HCEC 1CT (cell line): ENCODE measurements at regions not wholly inside any gene's neighbourhood (a gene's known extent, or its start where the extent isn't known, plus 50 kb on each side); places are given as distances from the start of the nearest gene placed in this dataset.
"Not testable (repeated sequence)": the region's sequence is repeated elsewhere in the genome, so short reads cannot be mapped to it uniquely, and the experiment has no call there.

Experiments used
- DNase-seq: peaks from one replicate; pipeline ENCODE4 v3.0.0-alpha.2; 2017

GRCh38 chr4:13903061-13903460 is 275.5 kb upstream of the BOD1L1 start:
- DNase-seq, result peak; percentile 57

DNA sequence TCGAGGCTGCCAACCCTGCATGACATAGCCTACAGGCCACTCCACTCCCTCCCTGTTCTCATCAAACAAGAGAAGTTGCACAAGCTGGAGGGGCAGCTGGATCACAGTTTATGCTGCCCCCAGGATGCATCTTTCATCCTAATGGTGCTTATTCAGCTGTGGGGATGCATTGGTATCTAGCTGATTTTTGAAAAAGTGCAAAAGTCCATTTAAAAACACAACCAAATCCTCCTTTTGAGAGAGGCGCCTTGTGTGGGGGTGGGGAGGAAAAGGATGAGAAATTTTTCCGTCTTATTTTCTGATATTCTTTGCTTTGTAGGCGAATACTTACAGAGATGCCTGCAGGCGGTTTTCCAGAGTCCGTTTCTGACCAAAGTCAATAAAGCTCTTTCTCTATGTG is 276.4 kb upstream of the BOD1L1 start:
- no peak for DNase-seq

GRCh38 chr4:13905543-13905942 is 278.0 kb upstream of the BOD1L1 start:
- DNase-seq, result peak; percentile 88

DNA sequence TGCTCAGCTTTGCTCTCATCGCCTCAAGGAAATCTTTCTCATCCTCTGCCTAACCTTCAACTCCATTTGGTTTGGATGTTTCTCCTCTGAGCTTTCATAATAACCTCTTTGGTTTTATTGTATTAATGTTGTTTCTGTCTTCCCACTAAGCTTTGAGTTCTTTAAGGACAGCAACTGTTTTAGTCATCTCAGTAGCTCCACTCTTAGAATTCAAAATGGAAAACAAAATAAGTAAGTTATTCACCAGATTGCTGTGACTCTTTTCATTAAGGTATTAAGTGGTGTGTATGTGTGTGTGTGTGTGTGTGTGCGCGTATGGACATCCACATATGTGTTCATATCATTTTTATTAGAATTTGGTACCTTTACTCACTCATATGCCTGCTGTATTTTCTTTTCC is 279.2 kb upstream of the BOD1L1 start:
- peak; percentile 5 for DNase-seq

DNA sequence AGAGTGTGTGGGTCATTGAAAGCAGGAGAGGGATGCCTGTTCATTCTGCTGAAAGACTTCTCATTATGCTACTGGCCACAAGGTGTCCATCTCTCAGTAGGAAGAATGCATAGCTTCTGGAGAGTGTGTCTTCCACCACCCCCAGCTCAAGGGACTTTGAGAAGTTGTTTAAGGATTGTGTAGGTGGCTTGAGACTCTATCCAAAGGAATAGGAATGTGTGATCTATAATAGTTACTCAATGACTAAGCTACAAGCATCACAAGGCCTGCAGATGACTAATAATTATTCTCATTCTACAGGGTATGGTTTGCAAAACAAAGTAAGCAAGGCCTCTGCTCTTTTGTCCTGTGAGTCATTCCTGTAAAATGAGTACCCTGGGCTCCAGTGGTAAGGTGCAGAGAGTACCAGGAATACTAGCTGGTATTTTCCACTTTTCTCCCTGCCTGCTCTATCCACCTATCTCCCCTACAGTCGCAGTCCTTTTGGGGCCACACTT is 279.8 kb upstream of the BOD1L1 start:
- peak; percentile 98 for DNase-seq

- no peak for DNase-seq
Observed at GRCh38 chr4:13908455-13908854, 280.9 kb upstream of the BOD1L1 start.

DNA sequence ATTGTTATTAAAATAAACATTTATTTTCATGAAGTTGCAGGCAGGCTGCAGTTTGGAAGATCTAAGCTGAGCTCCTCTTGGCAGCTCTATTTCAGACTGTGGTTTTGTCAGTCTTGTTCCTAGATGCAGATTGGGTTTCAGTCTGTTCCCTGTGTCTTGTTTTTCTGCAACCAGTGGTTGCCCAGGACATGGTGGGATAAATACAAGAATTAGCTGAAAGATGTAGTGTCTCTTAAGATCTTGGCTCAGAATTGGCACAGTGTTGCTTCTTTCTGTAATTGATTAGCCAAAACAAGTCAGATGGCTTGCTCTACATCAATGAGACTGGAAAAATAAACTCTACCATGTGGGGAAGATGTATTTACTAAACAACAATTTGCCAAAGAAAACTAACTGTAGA is 283.0 kb upstream of the BOD1L1 start:
- no peak for DNase-seq

DNA sequence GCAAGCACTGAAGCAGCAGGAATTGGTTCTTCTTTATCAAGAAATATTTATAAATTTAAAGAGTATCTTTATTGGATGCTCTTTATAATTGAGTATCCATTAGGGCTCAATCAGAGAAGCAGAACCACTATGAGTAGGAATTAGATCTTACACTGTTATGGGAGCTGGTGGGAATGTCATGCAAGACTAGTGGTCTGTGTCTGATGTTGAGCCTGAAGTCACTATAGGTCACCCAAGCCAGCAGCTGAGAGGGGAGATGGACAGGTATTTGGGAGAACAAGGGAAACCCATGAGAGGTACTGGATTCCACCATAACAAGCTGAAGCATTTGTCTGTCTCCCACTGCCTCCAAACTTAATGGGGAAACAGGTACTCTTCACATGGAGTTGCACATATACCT is 283.7 kb upstream of the BOD1L1 start:
- no peak for DNase-seq

- no peak for DNase-seq
Observed at GRCh38 chr4:13912436-13912925, 285.0 kb upstream of the BOD1L1 start.

GRCh38 chr4:13912966-13913365 is 285.4 kb upstream of the BOD1L1 start:
- DNase-seq, result peak; percentile 65

- DNase-seq, result peak; percentile 69
Observed at GRCh38 chr4:13917015-13917414, 289.5 kb upstream of the BOD1L1 start.

DNA sequence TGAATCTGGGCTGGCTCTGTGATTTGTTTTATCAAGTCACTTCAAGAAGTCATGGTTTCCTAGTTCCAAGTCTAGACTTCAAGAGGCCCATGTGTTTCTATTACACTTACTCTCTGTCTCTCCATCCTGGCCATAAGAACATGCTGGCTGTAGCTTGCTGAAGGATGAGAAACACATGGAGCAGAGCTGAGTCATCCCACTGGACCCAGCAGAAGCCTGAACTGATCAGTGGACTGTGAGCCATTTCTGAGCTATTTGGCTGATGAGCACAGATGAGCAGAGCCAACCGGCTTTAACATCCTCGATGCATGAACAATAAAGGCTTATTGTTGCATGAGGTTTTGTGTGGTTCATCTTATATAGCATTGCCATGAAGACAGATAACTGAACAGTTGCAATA is 290.6 kb upstream of the BOD1L1 start:
- peak; percentile 96 for DNase-seq

GRCh38 chr4:13918991-13919441 is 291.5 kb upstream of the BOD1L1 start:
- peak; percentile 88 for DNase-seq

DNA sequence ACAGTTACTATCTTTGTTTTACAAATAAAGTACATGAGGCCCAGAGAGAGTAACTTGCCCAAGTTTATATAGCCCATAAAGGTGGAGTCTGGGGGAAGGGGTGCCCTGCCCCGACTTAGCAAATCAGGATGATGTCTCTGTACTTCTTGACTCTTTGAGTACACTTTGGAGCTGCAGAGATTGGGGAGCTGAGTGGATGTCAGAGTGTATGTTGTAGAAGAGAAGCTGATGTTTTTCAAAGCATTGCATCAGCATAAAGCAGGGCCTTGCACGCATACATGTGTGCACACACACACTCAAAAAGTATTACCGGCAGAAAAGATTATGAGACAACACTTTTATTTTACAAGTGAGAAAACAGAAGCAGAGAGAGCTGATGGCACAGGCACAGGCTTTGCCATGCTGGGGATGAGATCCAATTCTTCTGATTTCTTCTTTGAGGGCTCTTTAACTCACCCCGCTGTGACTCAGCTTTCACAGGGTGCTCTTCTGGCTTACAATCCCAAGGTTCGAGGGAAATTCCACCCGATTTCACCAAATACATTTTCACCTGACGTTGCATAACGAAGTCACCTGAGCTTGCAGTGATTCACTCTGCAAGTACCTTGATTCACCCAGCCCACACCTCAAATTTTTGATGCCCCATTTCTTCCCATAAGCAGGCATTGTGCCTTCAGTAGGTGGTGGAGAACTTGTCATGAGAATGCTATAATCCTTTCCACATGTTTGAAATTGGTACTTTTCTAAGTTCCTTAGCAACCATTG is 292.8 kb upstream of the BOD1L1 start:
- DNase-seq, result peak; percentile 35

DNA sequence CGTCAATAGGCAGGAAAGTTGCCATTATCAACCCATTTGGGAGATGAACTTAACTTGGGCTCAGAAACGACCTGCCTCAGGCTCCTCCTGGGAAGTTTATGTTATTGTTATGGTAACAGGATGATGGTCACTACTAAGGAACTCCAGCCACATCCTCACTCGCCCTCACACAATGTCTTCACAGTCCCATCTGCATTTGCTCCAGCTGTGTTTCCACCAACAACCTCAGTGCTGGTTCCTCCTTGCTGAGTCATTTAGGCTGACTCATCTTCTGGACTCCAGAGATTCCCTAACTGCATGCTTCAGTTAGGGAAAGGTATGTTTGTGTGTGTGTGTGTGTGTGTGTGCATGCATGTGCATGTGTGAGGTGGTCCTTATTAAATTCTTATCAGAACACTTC is 293.4 kb upstream of the BOD1L1 start:
- DNase-seq, result peak; percentile 98

DNA sequence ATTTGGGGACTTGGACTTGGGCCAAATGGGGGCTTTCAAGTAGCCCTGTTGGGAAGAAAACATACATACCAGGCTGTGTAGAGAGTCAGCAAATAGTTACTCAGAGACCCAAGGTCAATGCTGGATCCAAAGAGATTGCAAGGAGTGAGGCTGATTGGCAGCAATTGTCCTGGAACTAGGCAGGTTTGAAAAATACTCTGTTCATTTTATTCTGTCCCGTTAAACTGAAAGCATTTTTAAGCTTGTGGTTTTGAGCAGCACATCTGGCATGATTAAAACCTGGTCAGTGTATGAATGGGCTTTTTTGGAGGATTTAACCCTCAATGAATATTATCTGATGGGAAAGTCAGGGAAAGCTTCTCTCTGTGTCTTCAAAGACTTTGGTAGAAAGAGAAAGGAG is 294.3 kb upstream of the BOD1L1 start:
- peak; percentile 53 for DNase-seq

- DNase-seq, result no peak
Observed at GRCh38 chr4:13922459-13922858, 294.9 kb upstream of the BOD1L1 start.

DNA sequence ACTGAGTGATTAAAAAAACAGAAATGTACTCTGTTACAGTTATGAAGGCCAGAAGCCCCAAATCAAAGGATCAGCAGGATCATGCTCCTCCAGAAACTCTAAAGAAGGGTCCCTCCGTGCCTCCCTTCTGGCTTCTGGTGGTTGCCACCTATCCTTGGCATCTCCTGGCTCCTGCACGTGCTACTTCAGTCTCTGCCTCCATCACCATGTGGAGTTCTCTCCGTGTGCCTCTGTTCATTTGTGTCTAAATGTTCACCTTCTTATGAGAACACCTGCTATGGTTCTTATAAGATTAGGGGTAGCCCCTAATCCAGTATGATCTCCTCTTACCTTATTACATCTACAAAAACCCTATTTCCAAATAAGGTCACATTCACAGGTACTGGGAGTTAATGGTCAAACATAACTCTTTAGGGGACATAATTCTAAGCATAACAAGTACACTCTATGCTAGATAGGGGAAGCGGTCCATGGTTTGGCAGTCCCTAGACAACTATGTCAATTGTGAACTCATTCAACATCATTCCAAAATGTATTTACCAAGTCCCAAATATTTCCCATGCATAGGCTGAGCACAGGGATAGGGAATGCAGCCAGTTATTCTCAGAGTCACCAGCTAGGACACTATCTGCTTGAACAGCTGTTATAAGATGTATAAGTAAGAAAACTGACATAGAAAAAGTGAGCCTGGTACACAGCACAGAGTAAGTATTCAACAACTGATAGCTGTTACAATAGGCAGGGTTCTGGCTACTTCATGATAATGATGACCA is 295.5 kb upstream of the BOD1L1 start:
- DNase-seq, result no peak

- not testable (repeated sequence) for DNase-seq
Observed at GRCh38 chr4:13924900-13925299, 297.4 kb upstream of the BOD1L1 start.

DNA sequence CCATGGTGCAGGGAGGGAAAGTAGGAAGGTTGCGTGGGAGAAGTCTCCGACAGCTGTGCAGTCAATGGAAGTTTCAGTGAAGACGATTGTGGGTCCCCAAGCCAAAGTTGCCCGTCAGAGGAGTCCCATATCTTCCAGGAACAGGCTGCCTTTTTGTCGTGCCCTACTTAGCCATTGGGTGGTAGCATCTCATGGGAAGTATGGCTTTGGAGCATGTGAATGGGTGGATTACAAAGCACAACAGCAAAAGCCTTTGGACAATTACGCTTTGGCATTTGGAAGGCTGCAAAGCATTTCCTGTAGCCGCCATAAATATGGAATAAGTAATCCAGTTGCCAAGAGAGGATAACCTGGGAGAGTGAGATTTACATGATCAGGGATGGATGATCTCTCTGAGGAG is 300.7 kb upstream of the BOD1L1 start:
- no peak for DNase-seq

GRCh38 chr4:13930155-13930554 is 302.6 kb upstream of the BOD1L1 start:
- DNase-seq, result no peak

DNA sequence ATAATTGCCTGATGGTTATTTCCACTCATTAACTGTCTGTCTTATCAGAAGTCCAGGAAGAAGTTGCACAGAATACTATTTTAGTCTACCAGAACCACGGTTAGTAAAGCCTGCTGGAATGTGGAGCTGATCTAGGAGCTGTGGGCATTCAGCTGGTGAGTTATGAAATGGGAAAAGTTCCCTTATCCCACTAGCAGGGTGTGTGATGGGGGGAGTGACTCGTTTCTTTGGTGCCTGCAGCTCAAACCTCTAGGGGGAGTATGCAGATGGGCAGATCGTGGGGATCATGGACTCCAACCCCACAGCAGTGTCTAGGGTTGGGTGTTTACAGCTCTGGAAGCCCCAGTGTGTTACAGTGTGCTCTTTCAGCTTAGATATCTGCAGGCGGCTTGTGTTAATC is 305.7 kb upstream of the BOD1L1 start:
- peak; percentile 47 for DNase-seq

- no peak for DNase-seq
Observed at GRCh38 chr4:13938299-13938698, 310.8 kb upstream of the BOD1L1 start.

GRCh38 chr4:13940921-13941320 is 313.4 kb upstream of the BOD1L1 start:
- no peak for DNase-seq
